ENCODE measurements at regions not wholly inside any gene's neighbourhood (a gene's known extent, or its start where the extent isn't known, plus 50 kb on each side); places are given as distances from the start of the nearest gene placed in this dataset.

DNA sequence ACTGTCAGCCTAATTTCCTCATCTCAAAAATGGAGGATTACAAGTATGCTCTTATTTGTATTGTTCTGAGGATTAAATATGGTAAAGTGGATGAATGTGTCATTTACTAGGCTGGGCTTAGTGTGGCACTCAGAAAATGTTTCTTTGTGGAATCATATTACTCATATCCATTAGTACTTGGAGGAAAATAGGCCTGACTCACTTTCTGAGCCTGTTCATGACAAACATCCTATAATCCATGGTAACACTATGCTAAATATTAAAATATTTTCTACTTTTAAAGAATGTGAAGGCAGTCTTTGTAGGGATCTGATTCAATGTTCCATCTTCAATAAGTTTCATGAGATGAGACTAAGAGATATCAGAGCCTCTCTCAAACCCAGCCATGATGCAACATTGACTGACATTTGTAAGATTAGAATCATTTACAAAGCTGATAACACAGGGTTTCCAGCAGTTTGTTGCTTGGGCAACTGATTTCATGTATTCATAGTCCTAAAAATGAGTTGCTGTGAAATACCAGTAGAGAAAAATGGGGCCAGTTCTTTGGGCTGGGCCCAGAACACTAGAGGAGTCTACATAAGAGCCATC is 1048.5 kb downstream of the NTRK3 start:
- Histone ChIP-seq H3K4me3 (no peak overlapping the region), H3K4me1 (no peaks in the 10 kb centered on the region), H3K9me3 (no peaks in the 10 kb centered on the region), H3K36me3 (no peaks in the 10 kb centered on the region), H3K27me3 (replicated peaks in 1 of 7) (no peaks in the 10 kb centered on the region), H3K27ac (no peak overlapping the region)
- intact Hi-C loops (cut with DNase I; ENCODE audit: low total_unique reads), result no loop called here
- no peak for DNase-seq
- TF ChIP-seq POLR2A (IDR thresholded peaks at IDR 0.05) (no peak), POLR2AphosphoS5 (IDR thresholded peaks at IDR 0.05) (no peak)
- TF ChIP-seq, protein P1, sequence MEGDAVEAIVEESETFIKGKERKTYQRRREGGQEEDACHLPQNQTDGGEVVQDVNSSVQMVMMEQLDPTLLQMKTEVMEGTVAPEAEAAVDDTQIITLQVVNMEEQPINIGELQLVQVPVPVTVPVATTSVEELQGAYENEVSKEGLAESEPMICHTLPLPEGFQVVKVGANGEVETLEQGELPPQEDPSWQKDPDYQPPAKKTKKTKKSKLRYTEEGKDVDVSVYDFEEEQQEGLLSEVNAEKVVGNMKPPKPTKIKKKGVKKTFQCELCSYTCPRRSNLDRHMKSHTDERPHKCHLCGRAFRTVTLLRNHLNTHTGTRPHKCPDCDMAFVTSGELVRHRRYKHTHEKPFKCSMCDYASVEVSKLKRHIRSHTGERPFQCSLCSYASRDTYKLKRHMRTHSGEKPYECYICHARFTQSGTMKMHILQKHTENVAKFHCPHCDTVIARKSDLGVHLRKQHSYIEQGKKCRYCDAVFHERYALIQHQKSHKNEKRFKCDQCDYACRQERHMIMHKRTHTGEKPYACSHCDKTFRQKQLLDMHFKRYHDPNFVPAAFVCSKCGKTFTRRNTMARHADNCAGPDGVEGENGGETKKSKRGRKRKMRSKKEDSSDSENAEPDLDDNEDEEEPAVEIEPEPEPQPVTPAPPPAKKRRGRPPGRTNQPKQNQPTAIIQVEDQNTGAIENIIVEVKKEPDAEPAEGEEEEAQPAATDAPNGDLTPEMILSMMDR (IDR thresholded peaks at IDR 0.05 in 8 of 11, conservative IDR thresholded peaks at IDR 0.05 in 3 of 11), result no peak

DNA sequence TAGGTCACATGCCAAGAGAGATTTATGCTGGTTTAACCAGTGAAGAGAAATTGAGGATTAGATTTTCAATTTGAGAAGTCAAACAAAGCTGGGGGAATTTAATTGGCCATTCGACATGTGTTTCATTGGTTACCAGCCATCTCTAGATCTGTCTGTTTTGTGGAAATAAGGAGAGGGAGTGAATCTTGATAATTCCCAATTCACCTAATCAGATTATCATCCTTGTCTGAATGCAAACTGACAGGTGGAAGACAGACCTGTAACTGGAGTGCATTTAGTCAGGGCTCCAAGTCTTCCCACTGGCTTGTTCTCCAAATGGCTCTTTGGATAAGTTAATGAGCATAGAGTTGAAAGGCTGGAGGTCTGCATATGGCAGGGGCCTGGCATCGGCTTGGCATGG is 1049.3 kb downstream of the NTRK3 start:
- Histone ChIP-seq H3K4me3 (no peak overlapping the region), H3K9me3 (no peaks in the 10 kb centered on the region), H3K27ac (no peak overlapping the region), H3K4me1 (no peaks in the 10 kb centered on the region), H3K27me3 (replicated peaks in 1 of 7) (no peaks in the 10 kb centered on the region), H3K36me3 (no peaks in the 10 kb centered on the region)
- intact Hi-C loops (cut with DNase I; ENCODE audit: low total_unique reads), result no loop called here
- DNase-seq, result no peak
- TF ChIP-seq POLR2A (IDR thresholded peaks at IDR 0.05) (no peak), POLR2AphosphoS5 (IDR thresholded peaks at IDR 0.05) (no peak)
- TF ChIP-seq, protein P1 (IDR thresholded peaks at IDR 0.05 in 8 of 11, conservative IDR thresholded peaks at IDR 0.05 in 3 of 11), result no peak
- WGBS, 5 donors, result 81 to 90% (median 89%) methylated on average over 2 of the region's 2 CpGs

DNA sequence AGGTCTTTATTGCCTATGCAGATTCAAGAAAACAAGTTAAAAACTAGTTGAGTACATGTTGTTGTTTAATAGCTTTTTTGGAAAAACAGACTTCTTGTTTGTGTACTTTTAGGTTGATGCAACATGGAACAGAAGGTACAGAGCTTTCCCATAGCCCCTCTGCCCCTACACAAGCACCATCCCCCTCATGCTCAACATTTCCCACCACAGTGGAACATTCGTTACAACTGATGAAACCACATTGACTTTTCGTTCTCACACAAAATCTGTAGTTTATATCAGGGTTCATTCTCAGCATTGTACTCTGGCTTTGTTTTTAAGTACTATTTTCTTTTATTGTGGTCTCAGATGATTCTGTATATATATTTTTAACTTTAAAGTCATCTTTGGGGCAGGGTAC is 1054.6 kb downstream of the NTRK3 start:
- TF ChIP-seq POLR2AphosphoS5 (IDR thresholded peaks at IDR 0.05), result no peak
- no peak for TF ChIP-seq POLR2A (IDR thresholded peaks at IDR 0.05)
- TF ChIP-seq, protein P1 (IDR thresholded peaks at IDR 0.05 in 8 of 11, conservative IDR thresholded peaks at IDR 0.05 in 3 of 11), result no peak
- intact Hi-C loops (cut with DNase I; ENCODE audit: low total_unique reads), result no loop called here
- Histone ChIP-seq H3K27me3 (replicated peaks in 1 of 7) (no peaks in the 10 kb centered on the region), H3K9me3 (peaks cover 0 to under 1% (median 0%) of the 10 kb centered on the region in 8 donors), H3K27ac (no peak overlapping the region), H3K36me3 (no peaks in the 10 kb centered on the region), H3K4me3 (no peak overlapping the region), H3K4me1 (no peaks in the 10 kb centered on the region)
- 63 to 86% (median 71%) methylated on average over 2 of the region's 2 CpGs for WGBS, 5 donors
- no peak for DNase-seq

DNA sequence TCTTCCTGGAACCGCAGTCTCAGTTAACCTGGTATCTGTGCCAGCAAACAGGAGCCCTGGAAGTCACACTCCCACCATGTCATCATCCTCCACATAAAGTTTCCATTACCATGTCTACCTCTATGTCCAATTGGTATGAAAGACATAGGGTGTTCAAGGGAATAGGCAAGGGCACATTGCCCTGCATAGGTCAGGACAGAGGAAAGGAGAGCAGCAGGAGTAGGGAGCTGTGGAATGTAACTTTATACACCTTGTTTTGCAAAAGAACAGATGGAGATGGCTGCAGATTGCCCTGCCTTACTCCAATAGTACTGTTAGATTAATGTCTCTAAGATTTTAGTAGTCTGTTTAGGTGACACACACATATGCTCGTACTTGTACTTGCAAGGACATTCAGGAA is 1056.4 kb downstream of the NTRK3 start:
- intact Hi-C loops (cut with DNase I; ENCODE audit: low total_unique reads), result no loop called here
- Histone ChIP-seq H3K4me3 (no peak overlapping the region), H3K4me1 (no peaks in the 10 kb centered on the region), H3K36me3 (no peaks in the 10 kb centered on the region), H3K9me3 (peaks cover 0 to 2% (median 0%) of the 10 kb centered on the region in 8 donors), H3K27me3 (replicated peaks in 1 of 7) (no peaks in the 10 kb centered on the region), H3K27ac (no peak overlapping the region)
- 47 to 81% (median 74%) methylated on average over 2 of the region's 2 CpGs for WGBS, 5 donors
- no peak for DNase-seq
- no peak for TF ChIP-seq POLR2A (IDR thresholded peaks at IDR 0.05)
- TF ChIP-seq POLR2AphosphoS5 (IDR thresholded peaks at IDR 0.05), result no peak
- TF ChIP-seq, protein P1 (IDR thresholded peaks at IDR 0.05 in 8 of 11, conservative IDR thresholded peaks at IDR 0.05 in 3 of 11), result no peak
